ENCODE measurements at regions not wholly inside any gene's neighbourhood (a gene's known extent, or its start where the extent isn't known, plus 50 kb on each side); places are given as distances from the start of the nearest gene placed in this dataset.

DNA sequence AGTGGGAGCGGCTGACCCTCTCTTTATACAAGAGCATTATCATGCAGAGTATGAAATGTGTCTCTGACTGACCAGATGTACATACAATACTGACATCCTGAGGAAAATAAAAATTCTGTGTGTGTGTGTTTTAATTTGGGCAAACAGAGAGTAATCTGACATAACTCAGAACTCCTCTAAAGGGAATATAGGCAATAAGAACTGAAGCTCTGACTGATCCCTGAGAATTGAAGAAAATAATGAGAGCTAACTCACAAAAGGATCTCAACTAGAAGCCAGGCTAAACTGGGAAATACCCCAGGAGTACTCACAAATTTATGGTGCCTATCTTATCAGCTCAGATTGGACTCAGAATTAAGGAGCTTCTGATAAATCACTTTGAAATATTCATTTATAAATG lies 539.9 kb downstream of the OLFM4 start:
- ChIA-PET POLR2A (ENCODE audit: partially characterized antibody) (no interaction called here), CTCF (ENCODE audit: partially characterized antibody) (interaction anchor here (1.2 kb wide), 1 partner anchor 12 kb away, joined by 3 read pairs; no protein-coding TSS in a partner anchor)
- no peak overlapping the region for H2AFZ ChIP-seq (ENCODE audit: low read length)
- no peaks in the 10 kb centered on the region for H3K23me2 ChIP-seq (ENCODE audit: low read depth, low read length)
- no peak overlapping the region for H3K56ac ChIP-seq (replicated peaks; ENCODE audit: insufficient read length, low read depth, low read length)
- no peaks in the 10 kb centered on the region for H3K79me2 ChIP-seq (ENCODE audit: control insufficient read depth in 1 of 2, insufficient read depth in 2 of 2, low read length in 2 of 2)
- no peak overlapping the region for H4K5ac ChIP-seq (ENCODE audit: insufficient read length, low read depth, low read length)
- H3K36me3 ChIP-seq (ENCODE audit: control insufficient read depth in 2 of 4, insufficient read depth in 4 of 4, low read length in 3 of 4) = no peaks in the 10 kb centered on the region
- no peak for FAIRE-seq
- no peak overlapping the region for H2BK5ac ChIP-seq (ENCODE audit: low read depth, low read length)
- H3K14ac ChIP-seq (ENCODE audit: insufficient read length) = no peak overlapping the region
- H3K27ac ChIP-seq (ENCODE audit: low read depth, low read length) = no peak overlapping the region
- no peaks in the 10 kb centered on the region for H4K20me1 ChIP-seq (replicated peaks in 1 of 2; ENCODE audit: control insufficient read depth in 1 of 2, insufficient read depth in 2 of 2, low read length in 2 of 2)
- WGBS, 2 experiments (ENCODE audit: extremely low coverage in 1 of 2, insufficient coverage in 1 of 2, insufficient read length in 1 of 2, insufficient replicate concordance in 2 of 2, low coverage in 1 of 2, low lambda C conversion rate in 2 of 2, missing lambda C conversion rate in 1 of 2) = 88% methylated on average over 1 of the region's 1 CpG; no CpG with 5 or more reads in 1 of the 2 experiments
- no peak overlapping the region for H3K4ac ChIP-seq (replicated peaks; ENCODE audit: insufficient read length, low read depth, low read length)
- no peak overlapping the region for H2BK20ac ChIP-seq (ENCODE audit: low read length)
- H3K4me2 ChIP-seq (ENCODE audit: insufficient read depth in 1 of 2, low read depth in 2 of 2, low read length in 2 of 2) = no peak overlapping the region
- no peaks in the 10 kb centered on the region for H3K4me1 ChIP-seq (replicated peaks in 1 of 4; ENCODE audit: control insufficient read depth in 3 of 4, insufficient read depth in 4 of 4, low read length in 3 of 4)
- H3K27me3 ChIP-seq (replicated peaks in 1 of 4; ENCODE audit: control insufficient read depth in 3 of 4, extremely low read depth in 1 of 4, insufficient read depth in 3 of 4, low read length in 3 of 4) = no peaks in the 10 kb centered on the region
- no peak overlapping the region for H3K18ac ChIP-seq (ENCODE audit: extremely low read depth, low read length)
- no peak overlapping the region for H2BK15ac ChIP-seq (ENCODE audit: low read length)
- H3K4me3 ChIP-seq (ENCODE audit: extremely low read depth in 1 of 4, insufficient read depth in 2 of 4, low read depth in 3 of 4, low read length in 4 of 4) = no peak overlapping the region
- H2BK120ac ChIP-seq (replicated peaks; ENCODE audit: low read depth, low read length) = no peak overlapping the region
- H3K79me1 ChIP-seq (ENCODE audit: low read depth, low read length) = no peaks in the 10 kb centered on the region
- H4K8ac ChIP-seq (ENCODE audit: extremely low read depth, insufficient read depth, low read length) = no peak overlapping the region
- DNase-seq (ENCODE audit: low read depth in 1 of 2, low spot score in 2 of 2) = no peak
- no peaks in the 10 kb centered on the region for H3K9me3 ChIP-seq (ENCODE audit: insufficient read depth in 2 of 2, low read depth in 1 of 2, low read length in 1 of 2)
- H2AK5ac ChIP-seq (ENCODE audit: low read depth, low read length) = no peak overlapping the region
- no peak overlapping the region for H3K23ac ChIP-seq (ENCODE audit: insufficient read length)
- H2BK12ac ChIP-seq (ENCODE audit: low read depth, low read length) = no peak overlapping the region
- H4K91ac ChIP-seq (replicated peaks; ENCODE audit: insufficient read length, low read length) = no peak overlapping the region
- H3K9ac ChIP-seq (replicated peaks in 1 of 4; ENCODE audit: extremely low read depth in 1 of 4, low read depth in 3 of 4, low read length in 3 of 4) = no peak overlapping the region
- no peak for TF ChIP-seq GTF2F1 (IDR thresholded peaks at IDR 0.05; ENCODE audit: borderline replicate concordance, low read depth, low read length)
